ENCODE measurements at regions not wholly inside any gene's neighbourhood (a gene's known extent, or its start where the extent isn't known, plus 50 kb on each side); places are given as distances from the start of the nearest gene placed in this dataset.
"Not testable (repeated sequence)": the region's sequence is repeated elsewhere in the genome, so short reads cannot be mapped to it uniquely, and the experiment has no call there.

DNA sequence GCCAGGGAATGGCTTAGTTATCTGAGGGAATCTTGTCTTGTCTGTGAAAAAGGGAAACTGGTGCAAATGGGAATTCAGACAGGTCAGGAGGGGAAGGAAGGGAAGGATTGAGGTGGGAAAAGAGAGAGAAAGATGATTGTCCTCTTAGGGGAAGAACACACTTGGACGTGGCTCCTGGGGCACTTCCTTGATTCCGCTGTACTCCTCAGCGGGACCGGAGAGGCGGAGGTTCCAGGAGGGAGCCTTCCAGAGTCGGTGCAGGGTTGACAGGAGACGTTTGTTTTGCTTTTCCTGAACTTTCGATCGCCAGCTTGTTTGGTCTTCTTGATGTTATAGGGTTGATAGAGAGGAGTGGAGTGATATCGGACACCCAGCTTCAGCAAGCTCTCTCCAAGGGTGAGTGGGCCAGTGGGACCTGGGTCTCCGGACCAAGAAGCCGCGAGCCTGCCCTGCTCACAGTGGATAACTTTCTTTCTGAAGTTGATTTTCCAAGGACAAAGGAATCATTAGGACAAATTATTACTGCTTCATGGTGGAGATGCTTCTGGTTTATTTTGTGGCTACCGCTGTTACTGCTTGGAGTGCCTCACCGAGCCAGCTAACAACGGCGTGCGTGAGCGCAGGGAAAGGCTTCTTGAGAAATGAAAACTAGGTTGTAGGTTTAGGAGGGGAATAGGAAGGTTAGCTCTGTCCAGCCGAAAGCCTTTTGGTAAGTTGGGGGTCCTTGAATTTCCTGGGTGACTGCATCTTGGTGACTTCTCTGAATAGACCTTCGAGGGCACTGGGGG lies 52.4 kb upstream of the APOD start:
- FAIRE-seq; DNase-seq (ENCODE audit: insufficient read length, low spot score): not testable (repeated sequence)

DNA sequence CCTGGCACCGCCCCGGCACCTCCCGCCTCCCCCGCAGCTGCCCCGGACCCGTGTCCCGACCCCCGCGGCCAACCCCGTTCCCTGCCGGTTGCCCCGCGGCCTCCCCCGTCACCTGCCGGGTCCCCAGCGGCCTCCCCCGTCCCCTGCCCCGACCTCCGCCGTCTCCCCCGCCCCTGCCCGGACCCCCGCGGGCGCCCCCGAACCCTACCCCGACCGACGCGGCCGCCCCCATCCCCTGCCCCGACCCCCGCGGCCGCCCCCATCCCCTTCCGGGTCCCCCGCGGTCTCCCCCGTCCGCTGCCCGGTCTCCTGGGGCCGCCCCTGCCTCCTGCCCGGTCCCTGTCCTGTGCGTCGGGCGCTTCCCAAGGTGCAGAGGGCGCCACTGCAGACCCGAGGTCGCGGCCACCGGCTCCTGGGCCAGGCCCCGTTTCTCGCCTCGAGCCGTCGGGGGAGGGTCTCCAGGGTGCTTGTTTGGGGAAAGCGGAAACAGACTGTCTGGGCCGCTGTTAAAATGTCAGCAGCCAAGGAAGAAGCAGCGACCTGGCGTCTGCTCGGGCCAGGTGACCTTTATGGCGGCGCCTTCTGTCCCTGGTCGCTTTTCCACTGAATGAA lies 51.6 kb upstream of the APOD start:
- FAIRE-seq; DNase-seq (ENCODE audit: insufficient read length, low spot score): not testable (repeated sequence)

- DNase-seq (ENCODE audit: insufficient read length, low spot score) = not testable (repeated sequence)
- FAIRE-seq = peak; percentile 70
Measured at GRCh38 chr3:195634426-195635261, 50.9 kb upstream of the APOD start.
